ENCODE measurements at regions not wholly inside any gene's neighbourhood (a gene's known extent, or its start where the extent isn't known, plus 50 kb on each side); places are given as distances from the start of the nearest gene placed in this dataset.

- Mint-ChIP-seq H3K9me3 (peaks cover 11% of the 10 kb centered on the region), H3K27ac (no peak overlapping the region), H3K4me3 (no peak overlapping the region), H3K27me3 (ENCODE audit: low read depth) (no peaks in the 10 kb centered on the region), H3K36me3 (ENCODE audit: low read depth) (no peaks in the 10 kb centered on the region), H3K4me1 (ENCODE audit: low read depth) (no peaks in the 10 kb centered on the region)
- no peak for DNase-seq (ENCODE audit: low spot score)
These were observed 108.5 kb upstream of the COL3A1 start for GRCh38 chr2:188865681-188866080.

- no peak for DNase-seq (ENCODE audit: low spot score)
- Mint-ChIP-seq H3K36me3 (ENCODE audit: low read depth) (no peaks in the 10 kb centered on the region), H3K27ac (no peak overlapping the region), H3K4me1 (ENCODE audit: low read depth) (no peaks in the 10 kb centered on the region), H3K27me3 (ENCODE audit: low read depth) (no peaks in the 10 kb centered on the region), H3K4me3 (no peak overlapping the region), H3K9me3 (peaks cover 11% of the 10 kb centered on the region)
These were observed 104.6 kb upstream of the COL3A1 start for GRCh38 chr2:188869550-188869949.

- Mint-ChIP-seq H3K36me3 (ENCODE audit: low read depth) (no peaks in the 10 kb centered on the region), H3K4me1 (ENCODE audit: low read depth) (no peaks in the 10 kb centered on the region), H3K4me3 (no peak overlapping the region), H3K9me3 (peaks cover 11% of the 10 kb centered on the region), H3K27ac (no peak overlapping the region), H3K27me3 (ENCODE audit: low read depth) (no peaks in the 10 kb centered on the region)
- DNase-seq (ENCODE audit: low spot score) = peak; percentile 9
These were observed 103.9 kb upstream of the COL3A1 start for GRCh38 chr2:188870289-188870688.

GRCh38 chr2:188875104-188875503, 99.1 kb upstream of the COL3A1 start:
- Mint-ChIP-seq H3K36me3 (ENCODE audit: low read depth) (no peaks in the 10 kb centered on the region), H3K4me3 (no peak overlapping the region), H3K27me3 (ENCODE audit: low read depth) (no peaks in the 10 kb centered on the region), H3K9me3 (no peaks in the 10 kb centered on the region), H3K27ac (no peak overlapping the region), H3K4me1 (ENCODE audit: low read depth) (no peaks in the 10 kb centered on the region)
- no peak for DNase-seq (ENCODE audit: low spot score)

GRCh38 chr2:188878716-188879115, 95.5 kb upstream of the COL3A1 start:
- Mint-ChIP-seq H3K4me1 (ENCODE audit: low read depth) (no peaks in the 10 kb centered on the region), H3K27ac (no peak overlapping the region), H3K27me3 (ENCODE audit: low read depth) (no peaks in the 10 kb centered on the region), H3K4me3 (no peak overlapping the region), H3K9me3 (no peaks in the 10 kb centered on the region), H3K36me3 (ENCODE audit: low read depth) (no peaks in the 10 kb centered on the region)
- no peak for DNase-seq (ENCODE audit: low spot score)

GRCh38 chr2:188880740-188881139, 93.4 kb upstream of the COL3A1 start:
- Mint-ChIP-seq H3K4me3 (no peak overlapping the region), H3K27me3 (ENCODE audit: low read depth) (no peaks in the 10 kb centered on the region), H3K36me3 (ENCODE audit: low read depth) (no peaks in the 10 kb centered on the region), H3K9me3 (no peaks in the 10 kb centered on the region), H3K27ac (no peak overlapping the region), H3K4me1 (ENCODE audit: low read depth) (no peaks in the 10 kb centered on the region)
- DNase-seq (ENCODE audit: low spot score) = no peak

GRCh38 chr2:188881434-188881833, 92.7 kb upstream of the COL3A1 start:
- Mint-ChIP-seq H3K27me3 (ENCODE audit: low read depth) (no peaks in the 10 kb centered on the region), H3K4me3 (no peak overlapping the region), H3K9me3 (no peaks in the 10 kb centered on the region), H3K4me1 (ENCODE audit: low read depth) (no peaks in the 10 kb centered on the region), H3K36me3 (ENCODE audit: low read depth) (no peaks in the 10 kb centered on the region), H3K27ac (no peak overlapping the region)
- DNase-seq (ENCODE audit: low spot score) = no peak

GRCh38 chr2:188884046-188884445, 90.1 kb upstream of the COL3A1 start:
- Mint-ChIP-seq H3K4me3 (no peak overlapping the region), H3K4me1 (ENCODE audit: low read depth) (no peaks in the 10 kb centered on the region), H3K27ac (no peak overlapping the region), H3K36me3 (ENCODE audit: low read depth) (no peaks in the 10 kb centered on the region), H3K9me3 (no peaks in the 10 kb centered on the region), H3K27me3 (ENCODE audit: low read depth) (no peaks in the 10 kb centered on the region)
- no peak for DNase-seq (ENCODE audit: low spot score)

- no peak for DNase-seq (ENCODE audit: low spot score)
- Mint-ChIP-seq H3K9me3 (no peaks in the 10 kb centered on the region), H3K4me1 (ENCODE audit: low read depth) (no peaks in the 10 kb centered on the region), H3K27ac (no peak overlapping the region), H3K4me3 (no peak overlapping the region), H3K27me3 (ENCODE audit: low read depth) (no peaks in the 10 kb centered on the region), H3K36me3 (ENCODE audit: low read depth) (no peaks in the 10 kb centered on the region)
These were observed 89.7 kb upstream of the COL3A1 start for GRCh38 chr2:188884517-188884916.

GRCh38 chr2:188889187-188889586, 85.0 kb upstream of the COL3A1 start:
- no peaks in the 10 kb centered on the region for H3K36me3 Mint-ChIP-seq (ENCODE audit: low read depth)
- H3K27ac Mint-ChIP-seq = no peak overlapping the region
- no peak for DNase-seq (ENCODE audit: low spot score)
- no peaks in the 10 kb centered on the region for H3K4me1 Mint-ChIP-seq (ENCODE audit: low read depth)
- no peak overlapping the region for H3K4me3 Mint-ChIP-seq
- H3K27me3 Mint-ChIP-seq (ENCODE audit: low read depth) = no peaks in the 10 kb centered on the region
- H3K9me3 Mint-ChIP-seq = no peaks in the 10 kb centered on the region

GRCh38 chr2:188890755-188891154, 83.4 kb upstream of the COL3A1 start:
- no peak overlapping the region for H3K4me3 Mint-ChIP-seq
- no peak for DNase-seq (ENCODE audit: low spot score)
- H3K4me1 Mint-ChIP-seq (ENCODE audit: low read depth) = no peaks in the 10 kb centered on the region
- no peaks in the 10 kb centered on the region for H3K27me3 Mint-ChIP-seq (ENCODE audit: low read depth)
- no peaks in the 10 kb centered on the region for H3K9me3 Mint-ChIP-seq
- H3K27ac Mint-ChIP-seq = no peak overlapping the region
- H3K36me3 Mint-ChIP-seq (ENCODE audit: low read depth) = no peaks in the 10 kb centered on the region

- Mint-ChIP-seq H3K4me1 (ENCODE audit: low read depth) (no peaks in the 10 kb centered on the region), H3K27ac (no peak overlapping the region), H3K9me3 (no peaks in the 10 kb centered on the region)
These were observed 81.5 kb upstream of the COL3A1 start for GRCh38 chr2:188892636-188893035.

GRCh38 chr2:188893972-188894371, 80.2 kb upstream of the COL3A1 start:
- Mint-ChIP-seq H3K27ac (no peak overlapping the region), H3K4me3 (no peak overlapping the region), H3K36me3 (ENCODE audit: low read depth) (no peaks in the 10 kb centered on the region), H3K9me3 (no peaks in the 10 kb centered on the region), H3K27me3 (ENCODE audit: low read depth) (no peaks in the 10 kb centered on the region), H3K4me1 (ENCODE audit: low read depth) (no peaks in the 10 kb centered on the region)
- no peak for DNase-seq (ENCODE audit: low spot score)

More at GRCh38 chr2:188892636-188893035, 81.5 kb upstream of the COL3A1 start:
- Mint-ChIP-seq H3K4me3 (no peak overlapping the region), H3K27me3 (ENCODE audit: low read depth) (no peaks in the 10 kb centered on the region), H3K36me3 (ENCODE audit: low read depth) (no peaks in the 10 kb centered on the region)
- DNase-seq (ENCODE audit: low spot score) = no peak

GRCh38 chr2:188894979-188895378, 79.2 kb upstream of the COL3A1 start:
- Mint-ChIP-seq H3K4me1 (ENCODE audit: low read depth) (no peaks in the 10 kb centered on the region), H3K27me3 (ENCODE audit: low read depth) (no peaks in the 10 kb centered on the region), H3K36me3 (ENCODE audit: low read depth) (no peaks in the 10 kb centered on the region), H3K4me3 (no peak overlapping the region), H3K9me3 (no peaks in the 10 kb centered on the region), H3K27ac (no peak overlapping the region)
- no peak for DNase-seq (ENCODE audit: low spot score)

- DNase-seq (ENCODE audit: low spot score) = no peak
- no peaks in the 10 kb centered on the region for H3K4me1 Mint-ChIP-seq (ENCODE audit: low read depth)
- no peaks in the 10 kb centered on the region for H3K27me3 Mint-ChIP-seq (ENCODE audit: low read depth)
- no peak overlapping the region for H3K27ac Mint-ChIP-seq
- no peaks in the 10 kb centered on the region for H3K36me3 Mint-ChIP-seq (ENCODE audit: low read depth)
- no peaks in the 10 kb centered on the region for H3K9me3 Mint-ChIP-seq
- no peak overlapping the region for H3K4me3 Mint-ChIP-seq
These were observed 77.1 kb upstream of the COL3A1 start for GRCh38 chr2:188897096-188897495.

Data from T-helper 2 cell treated with Interferon-gamma antibody and Interleukin-4, amounts not matched to agents 5 μg/mL and 100 μg/mL, for 36 hours (primary cell).